ENCODE measurements at regions not wholly inside any gene's neighbourhood (a gene's known extent, or its start where the extent isn't known, plus 50 kb on each side); places are given as distances from the start of the nearest gene placed in this dataset.

DNA sequence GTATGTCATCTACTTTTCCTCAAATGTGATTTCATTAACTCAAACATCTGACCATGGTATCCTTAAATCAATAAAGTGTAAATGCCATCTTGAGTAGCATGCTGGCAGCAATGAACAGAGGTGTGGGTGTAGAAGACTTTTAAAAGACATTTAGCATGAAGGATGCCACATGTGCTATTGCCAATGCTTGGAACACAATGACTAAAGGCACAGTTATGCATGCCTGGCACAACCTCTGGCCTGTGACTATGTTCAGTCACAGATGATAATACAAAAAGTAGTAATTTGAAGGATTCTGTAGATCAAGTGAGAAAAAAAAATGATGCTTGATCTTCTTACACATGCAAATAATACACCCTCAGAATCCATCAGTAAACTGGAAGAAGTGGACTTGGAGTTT is 938.9 kb upstream of the ADGRL4 start:
- Histone ChIP-seq H3K9me3 (no peaks in the 10 kb centered on the region), H3K4me1 (no peaks in the 10 kb centered on the region), H3K27me3 (no peaks in the 10 kb centered on the region), H3K36me3 (no peaks in the 10 kb centered on the region), H3K4me3 (no peak overlapping the region), H3K27ac (no peak overlapping the region)
- DNase-seq, result no peak
- intact Hi-C loops (cut with DNase I), result no loop called here
- TF ChIP-seq EP300 (IDR thresholded peaks at IDR 0.05), result no peak
- TF ChIP-seq, protein P1, sequence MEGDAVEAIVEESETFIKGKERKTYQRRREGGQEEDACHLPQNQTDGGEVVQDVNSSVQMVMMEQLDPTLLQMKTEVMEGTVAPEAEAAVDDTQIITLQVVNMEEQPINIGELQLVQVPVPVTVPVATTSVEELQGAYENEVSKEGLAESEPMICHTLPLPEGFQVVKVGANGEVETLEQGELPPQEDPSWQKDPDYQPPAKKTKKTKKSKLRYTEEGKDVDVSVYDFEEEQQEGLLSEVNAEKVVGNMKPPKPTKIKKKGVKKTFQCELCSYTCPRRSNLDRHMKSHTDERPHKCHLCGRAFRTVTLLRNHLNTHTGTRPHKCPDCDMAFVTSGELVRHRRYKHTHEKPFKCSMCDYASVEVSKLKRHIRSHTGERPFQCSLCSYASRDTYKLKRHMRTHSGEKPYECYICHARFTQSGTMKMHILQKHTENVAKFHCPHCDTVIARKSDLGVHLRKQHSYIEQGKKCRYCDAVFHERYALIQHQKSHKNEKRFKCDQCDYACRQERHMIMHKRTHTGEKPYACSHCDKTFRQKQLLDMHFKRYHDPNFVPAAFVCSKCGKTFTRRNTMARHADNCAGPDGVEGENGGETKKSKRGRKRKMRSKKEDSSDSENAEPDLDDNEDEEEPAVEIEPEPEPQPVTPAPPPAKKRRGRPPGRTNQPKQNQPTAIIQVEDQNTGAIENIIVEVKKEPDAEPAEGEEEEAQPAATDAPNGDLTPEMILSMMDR (IDR thresholded peaks at IDR 0.05), result no peak

DNA sequence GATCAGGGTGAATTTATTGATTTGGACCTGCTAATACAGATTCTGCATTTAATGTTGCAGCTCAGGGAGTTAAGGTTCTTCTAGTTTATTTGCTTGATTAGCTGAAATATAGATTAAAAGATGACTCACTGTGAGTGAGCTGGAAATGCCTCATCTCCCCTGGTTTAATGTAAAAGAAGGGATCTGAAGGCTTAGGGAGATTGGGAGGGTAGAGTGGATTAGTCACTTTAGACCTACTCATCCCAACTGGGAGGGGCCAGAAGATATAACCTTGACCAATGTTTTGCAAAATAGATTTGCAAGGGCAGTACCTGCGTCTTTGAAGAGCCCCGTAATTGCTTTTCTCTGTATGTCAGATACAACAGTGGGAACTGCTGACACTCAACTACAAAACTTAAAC is 922.8 kb upstream of the ADGRL4 start:
- WGBS, 2 donors, result 87 to 91% methylated on average over 2 of the region's 2 CpGs
- Histone ChIP-seq H3K36me3 (no peaks in the 10 kb centered on the region), H3K27me3 (no peaks in the 10 kb centered on the region), H3K27ac (no peak overlapping the region), H3K4me1 (no peaks in the 10 kb centered on the region), H3K4me3 (no peak overlapping the region), H3K9me3 (peaks cover 0 to 3% (median 0%) of the 10 kb centered on the region in 4 donors)
- DNase-seq, result no peak
- TF ChIP-seq POLR2A (IDR thresholded peaks at IDR 0.05) (no peak), EP300 (IDR thresholded peaks at IDR 0.05) (no peak), POLR2AphosphoS5 (IDR thresholded peaks at IDR 0.05) (no peak)
- TF ChIP-seq, protein P1 (IDR thresholded peaks at IDR 0.05), result no peak
- intact Hi-C loops (cut with DNase I), result no loop called here

DNA sequence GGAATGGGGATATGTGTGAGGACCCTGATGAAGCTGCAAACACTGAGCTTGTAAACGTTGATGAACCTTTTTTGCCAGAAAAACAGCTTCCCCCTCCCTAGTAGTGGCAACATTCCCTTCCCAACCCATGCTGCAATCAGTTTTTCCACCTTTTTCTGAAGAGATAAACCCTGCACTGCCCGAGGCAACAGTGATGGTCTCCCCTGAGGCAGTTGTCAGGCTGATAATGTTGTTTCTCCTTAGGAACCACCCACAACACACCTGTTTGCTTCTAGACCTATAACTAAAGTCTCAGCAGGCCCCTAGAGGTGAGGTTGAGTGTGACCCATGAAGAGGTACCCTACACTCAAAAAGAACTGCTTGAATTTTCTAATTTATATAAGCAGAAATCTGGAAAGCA is 922.4 kb upstream of the ADGRL4 start:
- WGBS, 2 donors, result 37 to 65% methylated on average over 2 of the region's 2 CpGs
- Histone ChIP-seq H3K27ac (no peak overlapping the region), H3K27me3 (no peaks in the 10 kb centered on the region), H3K4me1 (no peaks in the 10 kb centered on the region), H3K9me3 (peaks cover 0 to 3% (median 0%) of the 10 kb centered on the region in 4 donors), H3K36me3 (no peaks in the 10 kb centered on the region), H3K4me3 (no peak overlapping the region)
- TF ChIP-seq, protein P1 (IDR thresholded peaks at IDR 0.05), result no peak
- no peak for TF ChIP-seq POLR2A (IDR thresholded peaks at IDR 0.05)
- TF ChIP-seq EP300 (IDR thresholded peaks at IDR 0.05), result no peak
- no peak for TF ChIP-seq POLR2AphosphoS5 (IDR thresholded peaks at IDR 0.05)
- intact Hi-C loops (cut with DNase I), result no loop called here
- DNase-seq, result no peak

DNA sequence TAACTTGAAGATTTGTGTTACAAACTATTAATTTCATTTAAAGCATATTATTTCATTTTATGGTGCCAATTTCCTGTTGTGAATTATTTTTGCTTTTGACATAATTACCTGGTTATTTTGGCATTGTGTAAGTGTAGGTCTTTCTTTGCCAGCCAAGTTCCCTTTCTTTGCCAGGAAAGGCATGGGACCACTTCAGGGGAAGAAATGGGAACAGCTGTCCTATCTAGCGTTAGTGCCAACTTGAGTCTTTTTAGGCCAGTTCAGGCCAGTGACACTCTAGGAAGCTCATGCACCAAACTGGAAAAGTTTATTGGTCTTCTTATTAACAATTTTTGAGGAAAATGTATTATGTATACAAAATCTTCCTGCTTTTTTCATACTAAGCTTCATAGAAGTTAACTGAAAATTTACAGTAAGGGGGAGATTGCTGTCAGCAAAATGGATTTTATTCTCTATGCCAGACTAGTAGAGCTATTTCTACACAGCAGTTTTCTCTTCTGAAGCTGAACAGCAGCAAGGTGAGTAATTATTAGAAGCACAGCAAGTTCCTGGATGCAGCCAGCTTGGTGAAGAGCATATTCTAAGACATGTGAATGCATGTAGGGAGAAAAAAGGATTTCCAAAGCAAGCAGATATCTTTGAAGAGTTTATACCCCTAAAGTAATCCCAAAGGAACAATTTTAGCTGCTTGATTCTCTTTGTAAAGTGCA is 914.6 kb upstream of the ADGRL4 start:
- intact Hi-C loops (cut with DNase I), result no loop called here
- Histone ChIP-seq H3K4me3 (no peak overlapping the region), H3K27me3 (no peaks in the 10 kb centered on the region), H3K36me3 (no peaks in the 10 kb centered on the region), H3K9me3 (no peaks in the 10 kb centered on the region), H3K27ac (no peak overlapping the region), H3K4me1 (no peaks in the 10 kb centered on the region)
- TF ChIP-seq, protein P1 (IDR thresholded peaks at IDR 0.05), result no peak
- no peak for TF ChIP-seq POLR2AphosphoS5 (IDR thresholded peaks at IDR 0.05)
- no peak for TF ChIP-seq EP300 (IDR thresholded peaks at IDR 0.05)
- TF ChIP-seq POLR2A (IDR thresholded peaks at IDR 0.05), result no peak
- WGBS, 2 donors, result 84 to 93% methylated on average over 1 of the region's 1 CpG
- no peak for DNase-seq

DNA sequence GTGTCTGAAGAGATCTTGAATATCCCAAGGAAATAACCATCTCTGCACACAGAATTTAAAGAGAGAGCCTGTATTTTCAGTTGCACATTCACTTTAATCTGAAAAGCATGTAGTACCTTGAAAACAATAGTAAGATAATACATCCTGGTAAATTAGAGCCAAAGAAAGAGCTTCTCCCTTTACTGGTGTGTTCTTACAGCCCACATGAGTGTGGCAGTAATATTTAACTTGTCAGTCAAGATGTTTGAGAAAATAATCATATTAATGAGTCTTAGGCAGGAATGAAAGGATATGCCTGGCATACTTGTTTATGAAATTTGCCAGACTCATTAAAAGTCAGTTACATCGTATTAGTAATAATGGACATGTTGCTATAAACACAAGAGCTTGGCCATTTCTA is 908.4 kb upstream of the ADGRL4 start:
- Histone ChIP-seq H3K4me3 (no peak overlapping the region), H3K27me3 (no peaks in the 10 kb centered on the region), H3K9me3 (no peaks in the 10 kb centered on the region), H3K27ac (no peak overlapping the region), H3K36me3 (no peaks in the 10 kb centered on the region), H3K4me1 (no peaks in the 10 kb centered on the region)
- no peak for TF ChIP-seq POLR2A (IDR thresholded peaks at IDR 0.05)
- TF ChIP-seq POLR2AphosphoS5 (IDR thresholded peaks at IDR 0.05), result no peak
- TF ChIP-seq, protein P1 (IDR thresholded peaks at IDR 0.05), result no peak
- no peak for TF ChIP-seq EP300 (IDR thresholded peaks at IDR 0.05)
- intact Hi-C loops (cut with DNase I), result no loop called here
- DNase-seq, result no peak
- 77 to 85% methylated on average over 1 of the region's 1 CpG for WGBS, 2 donors

All from sigmoid colon (tissue), 6 donors.